Activated T-cell treated with anti-CD3 and anti-CD28 coated beads for 1 hour (primary cell): ENCODE measurements at regions not wholly inside any gene's neighbourhood (a gene's known extent, or its start where the extent isn't known, plus 50 kb on each side); places are given as distances from the start of the nearest gene placed in this dataset.
"Not testable (repeated sequence)": the region's sequence is repeated elsewhere in the genome, so short reads cannot be mapped to it uniquely, and the experiment has no call there.

Source experiments
- DNase-seq: peaks from one replicate; pipeline ENCODE4 v3.0.0-alpha.2; 2020; ENCODE audit warnings: low read depth

GRCh38 chr22:48403521-48404403, 1423.9 kb downstream of the BRD1 start:
- no peak for DNase-seq

- no peak for DNase-seq
Measured at GRCh38 chr22:48402591-48403031, 1425.1 kb downstream of the BRD1 start.

GRCh38 chr22:48401523-48401922, 1426.2 kb downstream of the BRD1 start:
- DNase-seq: not testable (repeated sequence)

DNA sequence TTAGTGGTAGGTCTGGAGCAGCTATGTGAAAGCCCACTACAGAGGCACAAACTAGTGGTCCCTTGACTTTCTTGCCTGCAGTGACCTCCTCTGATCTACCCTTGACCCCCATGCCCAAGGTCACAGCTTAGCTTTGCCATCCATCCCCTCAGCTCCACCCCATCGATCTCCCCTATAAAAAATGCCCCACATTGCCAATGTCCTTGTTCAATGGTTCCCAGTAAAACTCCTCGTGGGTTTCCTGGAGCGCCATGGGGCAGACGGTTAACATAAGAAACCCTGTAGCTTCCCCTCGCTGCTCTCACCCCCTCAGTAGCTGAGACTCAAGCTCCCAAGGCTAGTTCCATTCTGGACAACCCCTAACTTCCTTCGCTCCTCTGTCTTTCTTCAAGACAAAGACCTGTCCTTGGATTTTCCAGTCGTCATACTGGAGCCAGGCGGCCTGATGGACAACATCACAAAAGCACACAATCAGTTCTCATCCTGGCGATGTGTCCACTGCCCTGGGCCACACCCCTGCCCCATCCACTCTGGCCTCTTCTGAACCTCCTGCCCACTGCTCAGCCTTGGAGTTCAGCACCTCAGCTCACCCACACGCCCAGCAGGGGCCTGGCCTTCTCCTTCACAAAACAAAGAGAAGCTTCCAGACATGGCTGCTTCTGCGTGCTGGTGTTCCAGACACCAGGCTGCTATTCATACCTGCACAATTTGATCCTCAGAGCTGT, 1429.3 kb downstream of the BRD1 start:
- no peak for DNase-seq

DNA sequence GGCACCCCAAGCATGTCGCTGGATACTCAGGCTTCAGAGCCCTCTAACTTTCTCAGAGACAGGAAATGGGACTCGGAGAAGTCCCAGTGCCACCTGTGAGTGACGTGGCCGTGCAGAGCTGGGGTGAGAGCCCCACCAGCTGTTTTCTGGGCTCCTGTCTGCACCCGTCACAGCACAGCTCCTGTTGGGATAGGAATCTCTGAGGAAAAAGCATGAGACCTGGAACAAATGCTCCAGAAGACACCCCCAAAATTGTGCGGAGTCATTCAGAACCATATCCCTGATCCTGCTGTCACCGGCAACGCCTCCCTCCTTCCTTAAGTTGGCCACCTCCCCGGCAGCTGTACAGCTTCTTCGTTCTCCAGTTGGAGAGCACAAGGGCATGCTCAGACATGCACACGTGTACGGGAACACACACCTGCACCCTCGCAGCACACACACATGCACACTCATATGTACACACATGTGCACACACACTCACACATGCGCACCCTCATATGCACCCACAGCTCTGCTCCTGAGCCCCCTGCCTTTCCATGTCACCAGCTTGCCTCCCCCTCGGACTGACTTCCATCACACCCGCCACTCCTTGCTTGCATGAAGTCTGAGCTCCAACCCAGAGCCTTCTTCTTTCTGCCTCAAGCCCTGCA, 1430.0 kb downstream of the BRD1 start:
- DNase-seq: no peak

GRCh38 chr22:48396785-48397530, 1430.7 kb downstream of the BRD1 start:
- DNase-seq: no peak

DNA sequence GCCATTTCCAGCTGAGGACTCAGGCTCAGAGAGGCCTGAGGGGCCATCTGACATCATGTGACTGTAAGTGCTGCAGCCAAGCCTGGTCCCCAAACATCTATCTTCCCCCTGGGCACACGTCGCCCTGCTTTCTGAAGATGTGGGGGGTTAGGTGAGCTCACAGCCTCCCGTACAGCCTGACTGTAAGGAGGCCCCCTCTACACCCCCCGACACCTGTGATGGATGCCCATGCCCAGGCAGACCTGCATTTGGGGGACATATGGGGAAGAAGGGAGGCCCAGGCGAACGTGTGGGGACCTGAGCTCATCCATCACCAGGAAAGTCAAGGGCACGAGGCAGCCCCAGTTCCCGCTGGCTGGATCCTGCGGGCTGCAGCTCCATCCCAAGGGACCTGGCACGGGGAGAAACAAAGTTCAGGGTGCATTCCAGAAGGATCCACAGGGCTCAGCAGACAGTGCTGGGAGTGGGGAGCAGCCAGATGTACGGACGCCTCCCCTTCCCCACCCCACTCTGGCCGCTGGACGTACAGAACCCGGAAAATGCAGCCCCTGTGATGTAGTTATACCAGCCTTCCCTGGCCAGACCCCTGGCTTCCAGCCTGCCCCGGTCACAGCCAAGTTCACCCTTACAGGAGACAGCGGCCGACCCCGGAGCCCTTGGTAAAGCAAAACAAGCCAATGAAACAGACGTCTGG, 1431.4 kb downstream of the BRD1 start:
- DNase-seq: no peak

DNA sequence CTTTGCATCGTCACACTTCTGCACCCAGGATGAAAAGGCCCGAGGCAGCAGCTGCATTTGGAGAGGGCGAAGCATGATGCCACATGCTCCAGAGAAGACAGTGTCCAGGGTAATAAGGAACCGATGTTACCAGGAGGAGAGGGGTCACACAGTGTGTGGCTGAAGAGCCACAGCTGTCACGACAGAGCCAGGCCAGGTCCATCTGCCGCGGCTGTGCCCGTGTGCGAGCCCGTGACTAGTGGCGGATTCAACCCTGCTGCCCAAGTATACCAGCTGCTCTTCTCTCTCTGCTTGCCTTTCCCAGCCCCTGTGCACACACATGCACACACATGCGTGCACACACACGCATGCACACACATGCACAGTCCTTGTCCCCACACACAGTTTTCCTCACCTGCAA, 1432.5 kb downstream of the BRD1 start:
- no peak for DNase-seq

- DNase-seq: no peak
Measured at GRCh38 chr22:48394787-48395186, 1432.9 kb downstream of the BRD1 start.

GRCh38 chr22:48393885-48394284, 1433.8 kb downstream of the BRD1 start:
- no peak for DNase-seq

DNA sequence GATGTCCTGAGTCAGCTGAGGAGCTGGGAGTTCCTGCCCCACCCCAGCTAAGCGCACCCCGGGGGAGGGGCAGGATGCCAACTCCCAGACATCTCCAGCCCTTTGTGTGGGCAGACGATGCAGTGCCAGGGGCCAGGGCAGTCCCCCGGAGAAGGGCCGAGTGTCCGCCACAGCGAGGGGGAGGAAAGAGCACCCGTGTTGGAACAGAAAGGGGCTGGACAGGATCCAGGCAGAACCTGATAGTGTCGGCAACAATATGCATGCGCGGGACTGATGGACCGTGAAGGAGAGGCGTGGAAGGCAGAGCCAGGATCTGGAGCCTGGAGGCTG, 1434.7 kb downstream of the BRD1 start:
- DNase-seq: no peak

DNA sequence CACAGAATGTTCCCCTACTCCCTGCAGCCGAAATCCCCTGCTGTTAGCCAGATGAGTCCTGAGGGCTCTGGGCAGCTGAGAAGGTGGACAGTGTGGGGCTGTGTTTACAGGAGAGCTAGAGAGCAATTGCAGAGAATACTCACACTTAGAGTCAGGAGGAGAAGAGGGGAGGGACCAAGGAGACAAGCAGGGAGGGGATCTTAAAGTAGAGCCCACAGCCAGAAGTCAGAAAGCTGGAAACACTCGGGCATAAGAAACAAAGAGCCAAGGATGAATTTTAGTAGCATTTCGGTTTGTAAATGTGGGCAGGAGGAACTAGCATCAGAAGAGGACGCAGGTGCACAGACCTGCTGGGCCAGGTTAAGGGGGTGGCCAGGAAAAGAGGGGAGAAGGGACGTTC, 1435.9 kb downstream of the BRD1 start:
- DNase-seq: no peak

DNA sequence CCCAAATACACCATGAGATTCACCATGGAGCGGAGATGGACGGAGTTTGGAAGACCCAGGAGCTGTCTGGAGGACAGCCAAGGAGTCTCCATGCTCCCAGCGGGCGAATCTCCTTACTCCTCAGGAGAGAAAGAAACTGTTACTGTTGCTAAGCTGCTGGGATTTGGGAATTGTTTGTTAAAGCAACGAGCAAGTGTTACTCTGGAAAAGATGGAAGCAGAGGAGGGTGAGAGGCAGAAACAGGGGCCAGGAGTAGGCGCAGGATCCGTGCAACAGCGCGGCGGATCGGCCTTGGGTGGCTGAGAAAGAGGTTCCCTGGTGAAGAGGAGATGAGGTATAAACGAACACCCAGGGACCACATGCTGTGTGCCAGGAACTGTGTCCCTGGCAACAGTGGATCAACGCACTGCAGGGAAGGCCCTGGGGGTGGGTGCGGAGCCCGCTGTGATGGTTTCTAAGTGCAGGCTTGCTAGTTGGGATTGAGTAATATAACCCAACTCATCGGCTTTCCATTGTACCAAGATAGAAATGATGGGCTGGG, 1436.4 kb downstream of the BRD1 start:
- DNase-seq: no peak

GRCh38 chr22:48389916-48390315, 1437.8 kb downstream of the BRD1 start:
- no peak for DNase-seq

GRCh38 chr22:48382197-48382596, 1445.5 kb downstream of the BRD1 start:
- no peak for DNase-seq

GRCh38 chr22:48380016-48380665, 1447.5 kb downstream of the BRD1 start:
- no peak for DNase-seq

GRCh38 chr22:48379371-48379770, 1448.3 kb downstream of the BRD1 start:
- DNase-seq: no peak

GRCh38 chr22:48378673-48379072, 1449.0 kb downstream of the BRD1 start:
- DNase-seq: no peak

DNA sequence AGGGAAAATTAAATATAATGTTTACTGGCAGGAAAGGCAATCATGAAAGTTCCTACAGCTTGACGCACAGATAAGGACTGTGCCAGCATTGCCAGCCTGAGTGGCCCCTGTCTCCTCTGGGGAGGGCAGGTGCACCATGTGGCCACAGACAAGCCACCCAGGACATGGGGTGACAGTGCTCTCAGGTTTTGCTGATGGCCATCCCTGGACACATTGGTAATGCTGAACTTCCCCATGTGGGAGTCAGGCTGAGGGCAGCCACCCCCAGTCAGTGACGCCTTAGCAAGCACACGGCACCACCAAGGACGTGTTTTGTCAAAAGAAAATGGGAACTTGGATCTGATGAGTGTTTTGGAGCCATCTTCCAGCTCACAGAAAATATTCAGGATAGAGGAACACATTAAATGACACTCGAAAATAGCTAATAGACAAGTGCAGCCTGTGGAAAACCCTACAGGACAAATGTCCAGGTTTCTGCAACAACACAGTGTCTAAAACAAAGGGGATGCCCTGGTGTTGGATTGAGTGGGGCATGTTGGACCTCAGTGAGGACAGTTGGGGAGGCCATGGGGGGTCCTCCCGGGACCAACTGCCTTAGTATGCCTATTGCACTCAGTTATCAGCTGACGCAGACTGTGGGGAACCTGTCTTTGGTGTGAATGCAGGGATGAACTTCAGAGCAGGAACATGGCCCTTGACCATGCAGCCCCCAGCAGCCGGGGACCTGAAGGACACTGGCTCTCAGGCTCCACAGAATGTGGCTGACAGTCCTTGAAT, 1450.5 kb downstream of the BRD1 start:
- DNase-seq: no peak

- no peak for DNase-seq
Measured at GRCh38 chr22:48376428-48376827, 1451.2 kb downstream of the BRD1 start.
